HCT116 (cell line): ENCODE measurements at regions not wholly inside any gene's neighbourhood (a gene's known extent, or its start where the extent isn't known, plus 50 kb on each side); places are given as distances from the start of the nearest gene placed in this dataset.

ENCODE experiments used
- CTCF ChIP-seq, 3 experiments: fragments of 200-600 bp in 1 of 3; sonication (generic) in 1 of 3; IDR thresholded peaks in 2 of 3; conservative IDR thresholded peaks in 1 of 3; 2 replicates each; pipeline ENCODE4 v1.5.1; 2012 to 2017; ENCODE audit warnings: low read depth in 2 of 3, low read length in 2 of 3, antibody characterized with exemption in 1 of 3, borderline replicate concordance in 1 of 3, control low read depth in 1 of 3, mild to moderate bottlenecking in 1 of 3, mixed read lengths in 1 of 3, mixed run types in 1 of 3, moderate library complexity in 1 of 3; ENCODE audit not compliant: insufficient read depth in 1 of 3
- ELF1 ChIP-seq: IDR thresholded peaks from 2 replicates; pipeline ENCODE4 v1.6.1; 2012; ENCODE audit warnings: low read depth, borderline replicate concordance
- EZH2 ChIP-seq: fragments of 200-600 bp; sonication (generic); IDR thresholded peaks from 2 replicates; pipeline ENCODE4 v1.6.1; 2017; ENCODE audit warnings: antibody characterized with exemption, mixed run types
- EZH2phosphoT487 ChIP-seq: fragments of 200-600 bp; IDR thresholded peaks from 2 replicates; pipeline ENCODE4 v1.6.1; 2018; ENCODE audit warnings: antibody characterized with exemption, borderline replicate concordance
- MAX ChIP-seq: IDR thresholded peaks from 2 replicates; pipeline ENCODE4 v1.6.1; 2012
- POLR2A ChIP-seq: IDR thresholded peaks from 2 replicates; pipeline ENCODE4 v1.7.0; 2011; ENCODE audit warnings: borderline replicate concordance; ENCODE audit not compliant: insufficient read depth, insufficient read length; ENCODE audit errors: extremely low read depth
- POLR2AphosphoS5 ChIP-seq: IDR thresholded peaks from 2 replicates; pipeline ENCODE4 v1.6.1; 2011; ENCODE audit warnings: mild to moderate bottlenecking, low read depth, low read length, moderate library complexity
- RAD21 ChIP-seq: IDR thresholded peaks from 2 replicates; pipeline ENCODE4 v1.6.1; 2012; ENCODE audit warnings: low read depth, mild to moderate bottlenecking
- REST ChIP-seq: IDR thresholded peaks from 2 replicates; pipeline ENCODE4 v1.6.1; 2012; ENCODE audit warnings: low read depth
- SIN3A ChIP-seq: IDR thresholded peaks from 2 replicates; pipeline ENCODE4 v1.6.1; 2012; ENCODE audit warnings: low read depth
- YY1 ChIP-seq: IDR thresholded peaks from 2 replicates; pipeline ENCODE4 v1.6.1; 2011; ENCODE audit warnings: low read length, low read depth, moderate library complexity, mild to moderate bottlenecking; ENCODE audit not compliant: insufficient replicate concordance; ENCODE audit errors: extremely low read depth
- ZFX ChIP-seq: fragments of 450-650 bp; IDR thresholded peaks from 2 replicates; pipeline ENCODE4 v1.6.1; 2017
- TF ChIP-seq, protein P1 (sequence below): IDR thresholded peaks from 2 replicates; pipeline ENCODE4 v1.6.1; 2012
- TF ChIP-seq, protein P2 (sequence below): IDR thresholded peaks from 2 replicates; pipeline ENCODE4 v1.6.1; 2011; ENCODE audit warnings: mild to moderate bottlenecking, low read length, moderate library complexity; ENCODE audit not compliant: insufficient replicate concordance; ENCODE audit errors: extremely low read depth

DNA sequence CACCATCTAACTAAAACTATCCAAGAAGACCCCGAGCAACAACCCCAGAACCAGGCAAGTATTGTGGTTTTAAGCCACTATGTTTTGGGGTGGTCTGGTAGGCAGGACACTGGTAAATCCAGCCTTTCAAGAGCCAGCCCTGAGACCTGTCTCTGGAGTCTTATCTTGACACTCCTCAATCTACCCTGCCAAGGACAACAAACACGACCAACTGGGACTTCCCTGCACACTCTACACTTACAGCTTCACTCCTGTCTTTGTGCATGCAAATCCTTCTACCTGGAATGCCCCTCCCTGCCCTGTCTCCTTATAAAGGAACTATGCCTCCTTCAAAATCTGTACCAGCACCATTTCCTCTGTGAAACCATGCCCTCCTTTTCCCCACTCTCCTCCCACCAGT lies 107.3 kb downstream of the RPL27A start:
- TF ChIP-seq, protein P1, sequence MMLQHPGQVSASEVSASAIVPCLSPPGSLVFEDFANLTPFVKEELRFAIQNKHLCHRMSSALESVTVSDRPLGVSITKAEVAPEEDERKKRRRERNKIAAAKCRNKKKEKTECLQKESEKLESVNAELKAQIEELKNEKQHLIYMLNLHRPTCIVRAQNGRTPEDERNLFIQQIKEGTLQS = no peak
- TF ChIP-seq POLR2AphosphoS5 = no peak
- TF ChIP-seq CTCF (IDR thresholded peaks at IDR 0.05 in 2 of 3, conservative IDR thresholded peaks at IDR 0.05 in 1 of 3; ENCODE audit: borderline replicate concordance in 1 of 3, insufficient read depth in 1 of 3, low read depth in 2 of 3, low read length in 2 of 3) = no peak
- no peak for TF ChIP-seq EZH2
- no peak for TF ChIP-seq RAD21
- no peak for TF ChIP-seq REST
- TF ChIP-seq, protein P2, sequence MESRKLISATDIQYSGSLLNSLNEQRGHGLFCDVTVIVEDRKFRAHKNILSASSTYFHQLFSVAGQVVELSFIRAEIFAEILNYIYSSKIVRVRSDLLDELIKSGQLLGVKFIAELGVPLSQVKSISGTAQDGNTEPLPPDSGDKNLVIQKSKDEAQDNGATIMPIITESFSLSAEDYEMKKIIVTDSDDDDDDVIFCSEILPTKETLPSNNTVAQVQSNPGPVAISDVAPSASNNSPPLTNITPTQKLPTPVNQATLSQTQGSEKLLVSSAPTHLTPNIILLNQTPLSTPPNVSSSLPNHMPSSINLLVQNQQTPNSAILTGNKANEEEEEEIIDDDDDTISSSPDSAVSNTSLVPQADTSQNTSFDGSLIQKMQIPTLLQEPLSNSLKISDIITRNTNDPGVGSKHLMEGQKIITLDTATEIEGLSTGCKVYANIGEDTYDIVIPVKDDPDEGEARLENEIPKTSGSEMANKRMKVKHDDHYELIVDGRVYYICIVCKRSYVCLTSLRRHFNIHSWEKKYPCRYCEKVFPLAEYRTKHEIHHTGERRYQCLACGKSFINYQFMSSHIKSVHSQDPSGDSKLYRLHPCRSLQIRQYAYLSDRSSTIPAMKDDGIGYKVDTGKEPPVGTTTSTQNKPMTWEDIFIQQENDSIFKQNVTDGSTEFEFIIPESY = no peak
- no peak for TF ChIP-seq SIN3A
- no peak for TF ChIP-seq MAX
- TF ChIP-seq POLR2A = no peak
- no peak for TF ChIP-seq YY1
- no peak for TF ChIP-seq EZH2phosphoT487
- no peak for TF ChIP-seq ELF1
- TF ChIP-seq ZFX = no peak
